Bronchial epithelial cell (primary cell): ENCODE measurements at regions not wholly inside any gene's neighbourhood (a gene's known extent, or its start where the extent isn't known, plus 50 kb on each side); places are given as distances from the start of the nearest gene placed in this dataset.

Experiments
- DNase-seq: peaks from one replicate; pipeline ENCODE4 v3.0.0-alpha.2; 2010; ENCODE audit warnings: low read depth
- FAIRE-seq: peaks from 2 replicates; lab custom pipeline; 2011; peaks lifted over from hg19 to GRCh38; lab: Jason Lieb, UNC
- H3K27me3 ChIP-seq: 2 replicates; pipeline ENCODE4 v1.5.1; 2011; ENCODE audit warnings: low read length; ENCODE audit not compliant: control insufficient read depth, insufficient read depth
- H3K36me3 ChIP-seq: 2 replicates; pipeline ENCODE4 v1.5.1; 2011; ENCODE audit warnings: low read length; ENCODE audit not compliant: control insufficient read depth, insufficient read depth
- H3K4me3 ChIP-seq: 2 replicates; pipeline ENCODE4 v1.5.1; 2011; ENCODE audit warnings: mild to moderate bottlenecking, low read depth, low read length, control low read depth
- TF ChIP-seq, protein P1 (sequence below): IDR thresholded peaks from 2 replicates; pipeline ENCODE4 v1.5.1; 2011; ENCODE audit warnings: mild to moderate bottlenecking, moderate library complexity, low read length, control low read depth, inconsistent platforms; ENCODE audit not compliant: insufficient read depth, severe bottlenecking

- no peak overlapping the region for H3K4me3 ChIP-seq
- H3K36me3 ChIP-seq, result no peaks in the 10 kb centered on the region
- no peaks in the 10 kb centered on the region for H3K27me3 ChIP-seq
- TF ChIP-seq, protein P1, sequence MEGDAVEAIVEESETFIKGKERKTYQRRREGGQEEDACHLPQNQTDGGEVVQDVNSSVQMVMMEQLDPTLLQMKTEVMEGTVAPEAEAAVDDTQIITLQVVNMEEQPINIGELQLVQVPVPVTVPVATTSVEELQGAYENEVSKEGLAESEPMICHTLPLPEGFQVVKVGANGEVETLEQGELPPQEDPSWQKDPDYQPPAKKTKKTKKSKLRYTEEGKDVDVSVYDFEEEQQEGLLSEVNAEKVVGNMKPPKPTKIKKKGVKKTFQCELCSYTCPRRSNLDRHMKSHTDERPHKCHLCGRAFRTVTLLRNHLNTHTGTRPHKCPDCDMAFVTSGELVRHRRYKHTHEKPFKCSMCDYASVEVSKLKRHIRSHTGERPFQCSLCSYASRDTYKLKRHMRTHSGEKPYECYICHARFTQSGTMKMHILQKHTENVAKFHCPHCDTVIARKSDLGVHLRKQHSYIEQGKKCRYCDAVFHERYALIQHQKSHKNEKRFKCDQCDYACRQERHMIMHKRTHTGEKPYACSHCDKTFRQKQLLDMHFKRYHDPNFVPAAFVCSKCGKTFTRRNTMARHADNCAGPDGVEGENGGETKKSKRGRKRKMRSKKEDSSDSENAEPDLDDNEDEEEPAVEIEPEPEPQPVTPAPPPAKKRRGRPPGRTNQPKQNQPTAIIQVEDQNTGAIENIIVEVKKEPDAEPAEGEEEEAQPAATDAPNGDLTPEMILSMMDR, result no peak
- FAIRE-seq, result no peak
- peak; percentile 91 for DNase-seq
Measured at GRCh38 chr12:89951050-89951693, 242.5 kb upstream of the ATP2B1 start.

GRCh38 chr12:89950421-89950820 is 241.8 kb upstream of the ATP2B1 start:
- FAIRE-seq (no peak), DNase-seq (no peak)
- no peaks in the 10 kb centered on the region for H3K27me3 ChIP-seq
- no peak overlapping the region for H3K4me3 ChIP-seq
- TF ChIP-seq, protein P1, result no peak
- no peaks in the 10 kb centered on the region for H3K36me3 ChIP-seq

- no peaks in the 10 kb centered on the region for H3K27me3 ChIP-seq
- no peak overlapping the region for H3K4me3 ChIP-seq
- DNase-seq (peak; percentile 79), FAIRE-seq (no peak)
- no peaks in the 10 kb centered on the region for H3K36me3 ChIP-seq
- TF ChIP-seq, protein P1, result no peak
Measured at GRCh38 chr12:89949457-89950195, 241.0 kb upstream of the ATP2B1 start.

DNA sequence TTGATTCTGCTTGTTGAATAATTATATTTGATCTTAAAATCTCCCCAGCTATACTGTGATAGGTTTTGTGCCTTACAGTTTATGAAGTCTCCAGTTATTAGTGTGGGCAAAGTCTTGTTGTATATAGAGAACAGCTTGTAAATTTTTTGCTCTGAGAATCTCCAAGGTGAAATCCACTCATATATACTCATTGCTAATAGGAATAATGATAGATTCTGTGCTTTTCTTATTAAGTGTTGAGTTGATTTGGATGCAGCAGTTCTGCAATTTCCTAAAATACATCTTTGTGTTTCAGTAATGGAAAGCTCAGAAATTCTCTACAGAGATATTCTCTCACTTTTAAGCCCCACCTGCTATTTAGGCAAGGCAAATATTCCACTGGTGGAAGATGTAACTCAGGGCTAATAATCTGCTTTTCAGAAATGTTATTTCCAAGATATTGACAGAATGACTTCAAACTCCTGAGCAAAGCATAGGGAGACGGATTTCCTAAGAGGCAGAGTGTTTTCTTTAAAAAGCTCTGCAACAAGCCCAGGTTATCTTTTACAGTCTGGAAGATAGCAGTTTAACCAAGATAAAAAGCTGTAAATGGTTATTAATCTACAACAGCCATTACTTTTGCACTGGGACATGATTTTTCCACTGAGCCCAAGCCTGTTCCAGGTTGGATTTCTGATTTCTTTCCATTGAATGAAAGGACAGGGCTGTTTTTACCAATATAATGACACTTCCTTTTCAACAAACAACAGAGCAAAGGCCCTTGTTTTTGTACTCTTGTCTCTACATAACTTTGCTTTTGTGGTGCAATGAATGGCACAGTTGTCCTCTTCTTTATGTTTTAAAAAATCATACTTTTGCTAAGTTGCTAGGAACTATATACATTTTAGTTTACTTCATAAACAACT is 239.9 kb upstream of the ATP2B1 start:
- no peaks in the 10 kb centered on the region for H3K36me3 ChIP-seq
- TF ChIP-seq, protein P1, result no peak
- H3K4me3 ChIP-seq, result no peak overlapping the region
- FAIRE-seq (no peak), DNase-seq (no peak)
- no peaks in the 10 kb centered on the region for H3K27me3 ChIP-seq

- peak; percentile 95 for DNase-seq
- H3K4me3 ChIP-seq, result no peak overlapping the region
Measured at GRCh38 chr12:89947437-89948270, 239.0 kb upstream of the ATP2B1 start.

More at GRCh38 chr12:89947437-89948270, 239.0 kb upstream of the ATP2B1 start:
- TF ChIP-seq, protein P1, result no peak
- no peaks in the 10 kb centered on the region for H3K36me3 ChIP-seq
- H3K27me3 ChIP-seq, result no peaks in the 10 kb centered on the region
- no peak for FAIRE-seq
